Body of pancreas (tissue), 4 donors: ENCODE measurements at regions not wholly inside any gene's neighbourhood (a gene's known extent, or its start where the extent isn't known, plus 50 kb on each side); places are given as distances from the start of the nearest gene placed in this dataset.

Experiments
- POLR2A ChIP-seq, 3 donors: fragments of 450-650 bp; IDR thresholded peaks; one replicate each; pipeline ENCODE4 v1.6.1; 2016; ENCODE audit warnings: antibody characterized with exemption in 3 of 3, mild to moderate bottlenecking in 2 of 3
- TF ChIP-seq, protein P1 (sequence below), 7 experiments: fragments of 450-650 bp in 4 of 7; fragments of 200-600 bp in 3 of 7; sonication (generic) in 3 of 7; IDR thresholded peaks; one replicate each; pipeline ENCODE4 v1.5.1; 2016 to 2019; ENCODE audit warnings: antibody characterized with exemption in 7 of 7

DNA sequence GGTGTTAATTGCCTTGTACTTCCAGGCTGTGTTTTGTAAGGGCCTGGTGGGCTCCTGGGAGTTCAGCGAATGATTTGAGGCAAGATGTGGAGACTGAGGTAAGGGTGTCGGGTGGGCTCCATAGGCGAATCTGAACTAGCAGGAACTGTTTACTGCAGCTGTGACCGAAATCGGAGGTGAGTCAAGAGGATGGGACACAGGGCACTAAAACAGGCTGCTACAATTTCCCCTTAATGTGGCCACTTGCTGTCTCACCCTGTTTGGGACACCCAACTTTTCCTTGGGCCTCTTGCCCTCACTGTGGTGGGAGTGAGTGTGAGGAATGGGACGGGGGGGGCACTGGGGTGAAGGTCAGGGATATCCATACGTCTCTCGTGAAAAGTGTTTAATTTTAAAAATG, 53.9 kb upstream of the MCUR1 start:
- TF ChIP-seq, protein P1, sequence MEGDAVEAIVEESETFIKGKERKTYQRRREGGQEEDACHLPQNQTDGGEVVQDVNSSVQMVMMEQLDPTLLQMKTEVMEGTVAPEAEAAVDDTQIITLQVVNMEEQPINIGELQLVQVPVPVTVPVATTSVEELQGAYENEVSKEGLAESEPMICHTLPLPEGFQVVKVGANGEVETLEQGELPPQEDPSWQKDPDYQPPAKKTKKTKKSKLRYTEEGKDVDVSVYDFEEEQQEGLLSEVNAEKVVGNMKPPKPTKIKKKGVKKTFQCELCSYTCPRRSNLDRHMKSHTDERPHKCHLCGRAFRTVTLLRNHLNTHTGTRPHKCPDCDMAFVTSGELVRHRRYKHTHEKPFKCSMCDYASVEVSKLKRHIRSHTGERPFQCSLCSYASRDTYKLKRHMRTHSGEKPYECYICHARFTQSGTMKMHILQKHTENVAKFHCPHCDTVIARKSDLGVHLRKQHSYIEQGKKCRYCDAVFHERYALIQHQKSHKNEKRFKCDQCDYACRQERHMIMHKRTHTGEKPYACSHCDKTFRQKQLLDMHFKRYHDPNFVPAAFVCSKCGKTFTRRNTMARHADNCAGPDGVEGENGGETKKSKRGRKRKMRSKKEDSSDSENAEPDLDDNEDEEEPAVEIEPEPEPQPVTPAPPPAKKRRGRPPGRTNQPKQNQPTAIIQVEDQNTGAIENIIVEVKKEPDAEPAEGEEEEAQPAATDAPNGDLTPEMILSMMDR (IDR thresholded peaks at IDR 0.05), result no peak
- TF ChIP-seq POLR2A (IDR thresholded peaks at IDR 0.05), result no peak
